B cell (primary cell): ENCODE measurements at regions not wholly inside any gene's neighbourhood (a gene's known extent, or its start where the extent isn't known, plus 50 kb on each side); places are given as distances from the start of the nearest gene placed in this dataset.

ENCODE experiments used
- CTCF ChIP-seq: fragments of 200-600 bp; IDR thresholded peaks from one replicate; pipeline ENCODE4 v1.8.0; 2022; ENCODE audit warnings: antibody characterized with exemption, mild to moderate bottlenecking
- EZH2 ChIP-seq: IDR thresholded peaks from 2 replicates; pipeline ENCODE4 v1.6.1; 2012; ENCODE audit warnings: borderline replicate concordance, low read depth, mild to moderate bottlenecking, moderate library complexity, low read length; ENCODE audit not compliant: insufficient read depth, poor library complexity, severe bottlenecking

- no peak for TF ChIP-seq CTCF
- TF ChIP-seq EZH2: no peak
Observed at GRCh38 chr3:30526031-30526430, 80.4 kb upstream of the TGFBR2 start.
